ENCODE measurements at regions not wholly inside any gene's neighbourhood (a gene's known extent, or its start where the extent isn't known, plus 50 kb on each side); places are given as distances from the start of the nearest gene placed in this dataset.

DNA sequence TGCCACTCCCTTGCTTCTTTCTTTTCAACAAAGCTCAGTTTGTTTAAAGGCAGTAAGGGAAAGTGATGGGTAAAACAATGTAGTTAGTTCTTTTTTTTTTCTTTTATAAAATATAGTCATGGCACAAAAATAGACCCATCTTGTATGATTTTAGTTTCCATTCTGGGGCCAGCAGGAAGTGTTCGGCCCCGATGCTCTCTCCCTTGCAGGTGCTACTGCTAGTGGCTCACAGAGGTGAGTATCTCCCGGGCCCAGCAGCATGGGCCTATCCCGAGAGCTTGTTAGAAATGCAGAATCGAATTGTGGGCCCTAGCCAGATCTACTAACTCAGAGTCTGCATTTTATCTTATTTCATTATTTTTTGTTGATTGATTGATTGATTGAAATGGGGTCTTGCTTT is 78.7 kb downstream of the SYNE3 start:
- no peak overlapping the region for H3K4me3 ChIP-seq
- peaks cover 0 to 5% of the 10 kb centered on the region in 2 donors for H3K4me1 ChIP-seq
- DNase-seq = no peak
- H3K27me3 ChIP-seq = no peaks in the 10 kb centered on the region
- H3K27ac ChIP-seq = no peak overlapping the region
- no peaks in the 10 kb centered on the region for H3K9me3 ChIP-seq
- H3K36me3 ChIP-seq = peaks cover 0 to 94% of the 10 kb centered on the region in 2 donors
- intact Hi-C loops (cut with DNase I) = loop anchor here in 1 of 2 donors (5.0 to 10.0 kb wide), 2 partner anchors 90 to 753 kb away; no protein-coding TSS in a partner anchor
- no peak for ATAC-seq
- TF ChIP-seq, protein P1, sequence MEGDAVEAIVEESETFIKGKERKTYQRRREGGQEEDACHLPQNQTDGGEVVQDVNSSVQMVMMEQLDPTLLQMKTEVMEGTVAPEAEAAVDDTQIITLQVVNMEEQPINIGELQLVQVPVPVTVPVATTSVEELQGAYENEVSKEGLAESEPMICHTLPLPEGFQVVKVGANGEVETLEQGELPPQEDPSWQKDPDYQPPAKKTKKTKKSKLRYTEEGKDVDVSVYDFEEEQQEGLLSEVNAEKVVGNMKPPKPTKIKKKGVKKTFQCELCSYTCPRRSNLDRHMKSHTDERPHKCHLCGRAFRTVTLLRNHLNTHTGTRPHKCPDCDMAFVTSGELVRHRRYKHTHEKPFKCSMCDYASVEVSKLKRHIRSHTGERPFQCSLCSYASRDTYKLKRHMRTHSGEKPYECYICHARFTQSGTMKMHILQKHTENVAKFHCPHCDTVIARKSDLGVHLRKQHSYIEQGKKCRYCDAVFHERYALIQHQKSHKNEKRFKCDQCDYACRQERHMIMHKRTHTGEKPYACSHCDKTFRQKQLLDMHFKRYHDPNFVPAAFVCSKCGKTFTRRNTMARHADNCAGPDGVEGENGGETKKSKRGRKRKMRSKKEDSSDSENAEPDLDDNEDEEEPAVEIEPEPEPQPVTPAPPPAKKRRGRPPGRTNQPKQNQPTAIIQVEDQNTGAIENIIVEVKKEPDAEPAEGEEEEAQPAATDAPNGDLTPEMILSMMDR (IDR thresholded peaks at IDR 0.05) = no peak

- no peaks in the 10 kb centered on the region for H3K4me1 ChIP-seq
Observed at GRCh38 chr14:95436354-95436753, 80.1 kb downstream of the SYNE3 start.

GRCh38 chr14:95434121-95434520 is 82.3 kb downstream of the SYNE3 start:
- ATAC-seq (no peak), DNase-seq (no peak)
- no peaks in the 10 kb centered on the region for H3K4me1 ChIP-seq
- H3K9me3 ChIP-seq = no peaks in the 10 kb centered on the region
- no peak overlapping the region for H3K4me3 ChIP-seq
- H3K36me3 ChIP-seq = peaks cover 0 to 99% of the 10 kb centered on the region in 2 donors
- no peak overlapping the region for H3K27ac ChIP-seq
- no peaks in the 10 kb centered on the region for H3K27me3 ChIP-seq
- intact Hi-C loops (cut with DNase I) = loop anchor here in 1 of 2 donors (10.0 kb wide), 1 partner anchor 749 kb away; no protein-coding TSS in a partner anchor
- TF ChIP-seq, protein P1 (IDR thresholded peaks at IDR 0.05) = no peak

More at GRCh38 chr14:95436354-95436753, 80.1 kb downstream of the SYNE3 start:
- Histone ChIP-seq H3K4me3 (no peak overlapping the region), H3K27ac (no peak overlapping the region), H3K9me3 (no peaks in the 10 kb centered on the region), H3K36me3 (peaks cover 0 to 100% of the 10 kb centered on the region in 2 donors), H3K27me3 (no peaks in the 10 kb centered on the region)
- DNase-seq (no peak), ATAC-seq (no peak)
- TF ChIP-seq, protein P1 (IDR thresholded peaks at IDR 0.05) = no peak
- intact Hi-C loops (cut with DNase I) = loop anchor here in 1 of 2 donors (5.0 to 10.0 kb wide), 2 partner anchors 91 to 752 kb away; no protein-coding TSS in a partner anchor

- TF ChIP-seq, protein P1 (IDR thresholded peaks at IDR 0.05) = no peak
- H3K36me3 ChIP-seq = peaks cover 0 to 97% of the 10 kb centered on the region in 2 donors
- ATAC-seq (no peak), DNase-seq (no peak)
- no peaks in the 10 kb centered on the region for H3K9me3 ChIP-seq
- H3K27ac ChIP-seq = no peak overlapping the region
- intact Hi-C loops (cut with DNase I) = loop anchor here in 1 of 2 donors (10.0 kb wide), 1 partner anchor 748 kb away; no protein-coding TSS in a partner anchor
- H3K27me3 ChIP-seq = no peaks in the 10 kb centered on the region
- H3K4me3 ChIP-seq = no peak overlapping the region
- no peaks in the 10 kb centered on the region for H3K4me1 ChIP-seq
Observed at GRCh38 chr14:95433094-95433478, 83.4 kb downstream of the SYNE3 start.

DNA sequence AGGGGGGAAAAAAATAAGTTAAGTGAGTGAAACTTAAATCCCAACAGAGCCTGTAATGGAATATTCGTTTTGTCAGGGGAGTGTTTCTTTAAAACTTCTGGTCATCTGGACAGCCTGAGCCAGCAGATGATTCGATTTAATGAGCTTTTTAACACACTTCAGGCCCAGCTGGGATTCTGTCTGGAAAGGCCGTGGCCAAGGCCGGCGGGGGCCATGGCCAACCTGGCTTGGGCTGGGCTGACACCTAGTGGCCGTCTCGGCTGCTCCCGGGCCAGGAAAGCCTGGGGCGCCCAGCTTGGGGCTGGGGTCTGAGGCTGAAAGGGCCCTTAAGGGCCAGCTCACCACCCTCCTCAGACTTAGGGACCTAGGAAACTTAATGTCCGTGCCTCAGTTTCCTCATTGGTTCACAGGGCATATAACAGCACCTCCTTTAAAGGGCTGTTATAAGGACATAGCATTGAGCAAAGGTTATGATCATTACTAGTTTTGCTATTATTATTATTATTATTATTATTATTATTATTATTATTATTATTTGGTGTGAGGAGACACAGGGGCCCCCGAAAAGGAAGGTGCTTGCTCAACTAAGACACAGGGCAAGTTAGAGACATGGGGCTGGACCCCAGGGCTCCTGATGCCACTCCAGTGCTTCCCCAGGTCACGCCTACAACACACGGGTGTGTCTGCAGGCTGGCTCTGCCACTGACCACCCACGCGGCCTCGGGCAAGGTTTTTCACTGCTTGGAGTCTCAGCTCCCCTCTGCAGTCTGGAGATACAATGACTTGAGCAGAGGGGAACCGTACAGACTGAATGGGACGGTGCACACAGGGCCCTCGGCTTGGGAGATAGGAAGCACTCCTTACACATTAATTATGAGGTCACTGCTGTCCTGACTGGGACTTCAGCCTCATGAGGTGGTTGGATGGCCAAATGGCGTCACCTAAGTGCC is 84.0 kb downstream of the SYNE3 start:
- TF ChIP-seq, protein P1 (IDR thresholded peaks at IDR 0.05) = peak; percentile 32 to 44
- DNase-seq (peak in 1 of 4 donors; percentile 44), ATAC-seq (peak; percentile 91)
- Histone ChIP-seq H3K4me3 (no peak overlapping the region), H3K27me3 (no peaks in the 10 kb centered on the region), H3K4me1 (no peaks in the 10 kb centered on the region), H3K27ac (no peak overlapping the region), H3K9me3 (no peaks in the 10 kb centered on the region), H3K36me3 (peaks cover 0 to 97% of the 10 kb centered on the region in 2 donors)
- intact Hi-C loops (cut with DNase I) = loop anchor here in 1 of 2 donors (10.0 kb wide), 1 partner anchor 748 kb away; no protein-coding TSS in a partner anchor
